GM23338 (cell line): ENCODE measurements at regions not wholly inside any gene's neighbourhood (a gene's known extent, or its start where the extent isn't known, plus 50 kb on each side); places are given as distances from the start of the nearest gene placed in this dataset.

ENCODE experiments used
- ATAC-seq: fragments of 200-7000 bp; cut with Tn5 transposase; 3 replicates; pipeline ENCODE4 v1.9.1; 2020
- DNase-seq: peaks from one replicate; pipeline ENCODE4 v3.0.0-alpha.2; 2015; ENCODE audit warnings: low spot score
- H2AFZ ChIP-seq: fragments of 200-600 bp; sonication (generic); 2 replicates; pipeline ENCODE4 v1.8.0; 2016; ENCODE audit warnings: antibody characterized with exemption, mild to moderate bottlenecking, moderate library complexity
- H3F3A ChIP-seq: fragments of 200-600 bp; sonication (generic); replicated peaks from 2 replicates; pipeline ENCODE4 v1.8.0; 2017; ENCODE audit warnings: antibody characterized with exemption, mixed run types, low read depth
- H3K27ac ChIP-seq: fragments of 200-600 bp; sonication (generic); 2 replicates; pipeline ENCODE4 v1.6.1; 2016; ENCODE audit warnings: low read depth
- H3K27me3 ChIP-seq: fragments of 200-600 bp; sonication (generic); 2 replicates; pipeline ENCODE4 v1.8.0; 2016; ENCODE audit warnings: mild to moderate bottlenecking, mixed run types, moderate library complexity; ENCODE audit not compliant: insufficient read depth
- H3K36me3 ChIP-seq: fragments of 200-600 bp; sonication (generic); 2 replicates; pipeline ENCODE4 v1.8.0; 2016; ENCODE audit warnings: mild to moderate bottlenecking; ENCODE audit not compliant: insufficient read depth
- H3K4me1 ChIP-seq: fragments of 200-600 bp; sonication (generic); 2 replicates; pipeline ENCODE4 v1.8.0; 2016; ENCODE audit warnings: mild to moderate bottlenecking, moderate library complexity; ENCODE audit not compliant: insufficient read depth
- H3K4me2 ChIP-seq: fragments of 200-600 bp; sonication (generic); 2 replicates; pipeline ENCODE4 v1.7.1; 2017; ENCODE audit warnings: mixed run types
- H3K4me3 ChIP-seq: fragments of 200-600 bp; sonication (generic); 2 replicates; pipeline ENCODE4 v1.6.1; 2016; ENCODE audit warnings: mixed run types
- H3K79me2 ChIP-seq: fragments of 200-600 bp; sonication (generic); replicated peaks from 2 replicates; pipeline ENCODE4 v1.8.0; 2017; ENCODE audit warnings: mild to moderate bottlenecking; ENCODE audit not compliant: insufficient read depth
- H3K9me2 ChIP-seq: fragments of 200-600 bp; sonication (generic); 2 replicates; pipeline ENCODE4 v1.8.0; 2017; ENCODE audit not compliant: insufficient read depth
- H4K20me1 ChIP-seq: fragments of 200-600 bp; sonication (generic); replicated peaks from 2 replicates; pipeline ENCODE4 v1.8.0; 2017; ENCODE audit warnings: mild to moderate bottlenecking; ENCODE audit not compliant: insufficient read depth
- H3K27ac Mint-ChIP-seq: 2 replicates; pipeline ENCODE4 v1.8.0; 2020; ENCODE audit warnings: inconsistent platforms, mild to moderate bottlenecking, moderate library complexity, mixed read lengths
- H3K27me3 Mint-ChIP-seq: 3 replicates; pipeline ENCODE4 v1.8.0; 2022; ENCODE audit warnings: low read depth, mild to moderate bottlenecking, moderate library complexity, mixed read lengths, inconsistent platforms; ENCODE audit not compliant: insufficient read depth, poor library complexity
- H3K36me3 Mint-ChIP-seq: 3 replicates; pipeline ENCODE4 v1.8.0; 2021; ENCODE audit warnings: low read depth, mild to moderate bottlenecking, inconsistent platforms, moderate library complexity, mixed read lengths
- H3K4me1 Mint-ChIP-seq: 3 replicates; pipeline ENCODE4 v1.8.0; 2020; ENCODE audit warnings: mild to moderate bottlenecking, inconsistent platforms, mixed read lengths
- H3K4me3 Mint-ChIP-seq: 3 replicates; pipeline ENCODE4 v1.8.0; 2021; ENCODE audit warnings: moderate library complexity, mild to moderate bottlenecking, inconsistent platforms, mixed read lengths
- H3K9me3 Mint-ChIP-seq: 3 replicates; pipeline ENCODE4 v1.8.0; 2020; ENCODE audit warnings: moderate library complexity, mild to moderate bottlenecking, inconsistent platforms, mixed read lengths
- CREB1 ChIP-seq: fragments of 250-450 bp; sonication (Bioruptor Pico); IDR thresholded peaks from 2 replicates; pipeline ENCODE4 v1.5.0; 2020; ENCODE audit warnings: low read depth, mild to moderate bottlenecking, moderate library complexity
- CTCF ChIP-seq, 2 experiments: fragments of 200-600 bp in 1 of 2; sonication (generic) in 1 of 2; conservative IDR thresholded peaks; 2 replicates each; pipeline versions ENCODE4 v1.5.1 to v1.6.1; 2016 to 2017; ENCODE audit warnings: antibody characterized with exemption in 2 of 2, low read depth in 2 of 2, mild to moderate bottlenecking in 2 of 2, moderate library complexity in 1 of 2
- ETS1 ChIP-seq: IDR thresholded peaks from 2 replicates; pipeline ENCODE4 v1.6.1; 2016; ENCODE audit warnings: antibody characterized with exemption
- EZH2 ChIP-seq: fragments of 200-600 bp; sonication (generic); IDR thresholded peaks from one replicate; pipeline ENCODE4 v1.8.0; 2017; ENCODE audit warnings: antibody characterized with exemption, mild to moderate bottlenecking, low read depth; ENCODE audit not compliant: unreplicated experiment
- EZH2phosphoT487 ChIP-seq: fragments of 200-600 bp; sonication (generic); IDR thresholded peaks from one replicate; pipeline ENCODE4 v1.8.1; 2018; ENCODE audit warnings: antibody characterized with exemption; ENCODE audit not compliant: unreplicated experiment
- JUNB ChIP-seq: IDR thresholded peaks from one replicate; pipeline ENCODE4 v1.6.1; 2016; ENCODE audit warnings: antibody characterized with exemption; ENCODE audit not compliant: unreplicated experiment
- NANOG ChIP-seq: IDR thresholded peaks from 2 replicates; pipeline ENCODE4 v1.6.1; 2016; ENCODE audit warnings: antibody characterized with exemption, borderline replicate concordance
- POLR2AphosphoS5 ChIP-seq: IDR thresholded peaks from 2 replicates; pipeline ENCODE4 v1.6.1; 2016; ENCODE audit warnings: antibody characterized with exemption, low read depth
- REST ChIP-seq: IDR thresholded peaks from one replicate; pipeline ENCODE4 v1.6.1; 2018; ENCODE audit warnings: antibody characterized with exemption; ENCODE audit not compliant: unreplicated experiment
- STAT1 ChIP-seq: IDR thresholded peaks from one replicate; pipeline ENCODE4 v1.6.1; 2016; ENCODE audit warnings: antibody characterized with exemption; ENCODE audit not compliant: unreplicated experiment
- ZNF114 ChIP-seq: fragments of 250-450 bp; sonication (Bioruptor Pico); IDR thresholded peaks from 2 replicates; pipeline ENCODE4 v1.5.0; 2020; ENCODE audit warnings: mild to moderate bottlenecking, moderate library complexity
- ZNF331 ChIP-seq: fragments of 250-450 bp; sonication (Bioruptor Pico); IDR thresholded peaks from 2 replicates; pipeline ENCODE4 v1.5.0; 2020; ENCODE audit warnings: low read depth, mild to moderate bottlenecking, moderate library complexity
- ZNF462 ChIP-seq: fragments of 250-450 bp; sonication (Bioruptor Pico); IDR thresholded peaks from 2 replicates; pipeline ENCODE4 v1.5.0; 2020; ENCODE audit warnings: mild to moderate bottlenecking, moderate library complexity

- Histone ChIP-seq H3K27ac (no peak overlapping the region), H2AFZ (no peak overlapping the region), H3K9me2 (no peaks in the 10 kb centered on the region), H3K36me3 (no peaks in the 10 kb centered on the region), H3F3A (no peaks in the 10 kb centered on the region), H3K79me2 (no peaks in the 10 kb centered on the region), H3K27me3 (no peaks in the 10 kb centered on the region), H3K4me2 (no peak overlapping the region), H3K4me1 (peaks cover 1% of the 10 kb centered on the region; the same call in 1 of the 2 replicates), H3K4me3 (no peak overlapping the region), H4K20me1 (no peaks in the 10 kb centered on the region)
- DNase-seq (no peak), ATAC-seq (no peak)
- TF ChIP-seq CREB1 (CRISPR knock-in tag) = no peak
- no peak for TF ChIP-seq ZNF462 (CRISPR knock-in tag)
- no peak for TF ChIP-seq EZH2phosphoT487
- TF ChIP-seq JUNB = no peak
- no peak for TF ChIP-seq ZNF331 (CRISPR knock-in tag)
- TF ChIP-seq CTCF (conservative IDR thresholded peaks at IDR 0.05; ENCODE audit: low read depth in 2 of 2) = no peak
- TF ChIP-seq ZNF114 (CRISPR knock-in tag) = no peak
- no peak for TF ChIP-seq REST
- TF ChIP-seq NANOG = no peak
- no peak for TF ChIP-seq STAT1
- TF ChIP-seq EZH2 = no peak
- no peak for TF ChIP-seq ETS1
- TF ChIP-seq POLR2AphosphoS5 = no peak
- Mint-ChIP-seq H3K9me3 (no peaks in the 10 kb centered on the region), H3K4me1 (peaks cover 21% of the 10 kb centered on the region), H3K4me3 (no peak overlapping the region), H3K36me3 (peaks cover 5% of the 10 kb centered on the region; the same call in 2 of the 3 replicates), H3K27me3 (no peaks in the 10 kb centered on the region), H3K27ac (no peak overlapping the region)
Measured at GRCh38 chr10:80921032-80921431, 383.3 kb downstream of the SH2D4B start.
